Duodenal mucosa (tissue), 2 donors: ENCODE measurements at regions not wholly inside any gene's neighbourhood (a gene's known extent, or its start where the extent isn't known, plus 50 kb on each side); places are given as distances from the start of the nearest gene placed in this dataset.
"Not testable (repeated sequence)": the region's sequence is repeated elsewhere in the genome, so short reads cannot be mapped to it uniquely, and the experiment has no call there.

Experiments
- H3K27ac ChIP-seq: one replicate; pipeline ENCODE4 v1.7.0; 2013; ENCODE audit warnings: low read depth, low read length
- H3K27me3 ChIP-seq, 2 donors: one replicate each; pipeline ENCODE4 v1.7.0; 2013; ENCODE audit warnings: low read length in 2 of 2, control low read depth in 1 of 2; ENCODE audit not compliant: insufficient read depth in 2 of 2, control insufficient read depth in 1 of 2
- H3K36me3 ChIP-seq, 2 donors: one replicate each; pipeline ENCODE4 v1.7.0; 2013; ENCODE audit warnings: low read length in 2 of 2, control low read depth in 1 of 2; ENCODE audit not compliant: insufficient read depth in 2 of 2, control insufficient read depth in 1 of 2
- H3K4me1 ChIP-seq, 2 donors: one replicate each; pipeline ENCODE4 v1.7.0; 2013; ENCODE audit warnings: low read length in 2 of 2, control low read depth in 1 of 2; ENCODE audit not compliant: insufficient read depth in 2 of 2, control insufficient read depth in 1 of 2
- H3K4me3 ChIP-seq, 2 donors: one replicate each; pipeline ENCODE4 v1.7.0; 2013; ENCODE audit warnings: low read length in 2 of 2, low read depth in 1 of 2
- H3K9ac ChIP-seq, 2 donors: one replicate each; pipeline ENCODE4 v1.7.0; 2013; ENCODE audit warnings: low read length in 2 of 2, low read depth in 1 of 2
- H3K9me3 ChIP-seq, 2 donors: one replicate each; pipeline ENCODE4 v1.7.0; 2013; ENCODE audit warnings: low read length in 2 of 2, control low read depth in 1 of 2; ENCODE audit not compliant: control insufficient read depth in 1 of 2

GRCh38 chr7:150135620-150136190, 187.4 kb upstream of the LRRC61 start:
- H3K4me1 ChIP-seq, H3K9me3 ChIP-seq, H3K36me3 ChIP-seq, H3K4me3 ChIP-seq, H3K27ac ChIP-seq, H3K27me3 ChIP-seq, H3K9ac ChIP-seq: not testable (repeated sequence)

GRCh38 chr7:150139840-150140239, 183.3 kb upstream of the LRRC61 start:
- H3K27ac ChIP-seq, H3K9ac ChIP-seq, H3K4me3 ChIP-seq, H3K36me3 ChIP-seq, H3K9me3 ChIP-seq, H3K4me1 ChIP-seq, H3K27me3 ChIP-seq: not testable (repeated sequence)

GRCh38 chr7:150141525-150142345, 181.4 kb upstream of the LRRC61 start:
- not testable (repeated sequence) for H3K4me3 ChIP-seq, H3K27ac ChIP-seq, H3K27me3 ChIP-seq, H3K4me1 ChIP-seq, H3K9ac ChIP-seq, H3K36me3 ChIP-seq, H3K9me3 ChIP-seq

GRCh38 chr7:150146124-150146523, 177.0 kb upstream of the LRRC61 start:
- not testable (repeated sequence) for H3K4me1 ChIP-seq, H3K36me3 ChIP-seq, H3K9ac ChIP-seq, H3K27me3 ChIP-seq, H3K4me3 ChIP-seq, H3K9me3 ChIP-seq, H3K27ac ChIP-seq

GRCh38 chr7:150147524-150147923, 175.6 kb upstream of the LRRC61 start:
- H3K4me1 ChIP-seq, H3K9me3 ChIP-seq, H3K27ac ChIP-seq, H3K27me3 ChIP-seq, H3K36me3 ChIP-seq, H3K9ac ChIP-seq, H3K4me3 ChIP-seq: not testable (repeated sequence)

GRCh38 chr7:150156015-150156414, 167.1 kb upstream of the LRRC61 start:
- H3K36me3 ChIP-seq, H3K9me3 ChIP-seq, H3K27me3 ChIP-seq, H3K4me1 ChIP-seq, H3K4me3 ChIP-seq, H3K27ac ChIP-seq, H3K9ac ChIP-seq: not testable (repeated sequence)

- not testable (repeated sequence) for H3K27me3 ChIP-seq, H3K27ac ChIP-seq, H3K9me3 ChIP-seq, H3K4me1 ChIP-seq, H3K4me3 ChIP-seq, H3K9ac ChIP-seq, H3K36me3 ChIP-seq
Measured at GRCh38 chr7:150158696-150159095, 164.5 kb upstream of the LRRC61 start.

GRCh38 chr7:150169515-150169914, 153.6 kb upstream of the LRRC61 start:
- not testable (repeated sequence) for H3K4me1 ChIP-seq, H3K27me3 ChIP-seq, H3K4me3 ChIP-seq, H3K36me3 ChIP-seq, H3K27ac ChIP-seq, H3K9me3 ChIP-seq, H3K9ac ChIP-seq

GRCh38 chr7:150169943-150170490, 153.1 kb upstream of the LRRC61 start:
- not testable (repeated sequence) for H3K4me3 ChIP-seq, H3K36me3 ChIP-seq, H3K9ac ChIP-seq, H3K4me1 ChIP-seq, H3K27me3 ChIP-seq, H3K27ac ChIP-seq, H3K9me3 ChIP-seq

GRCh38 chr7:150183602-150184001, 139.6 kb upstream of the LRRC61 start:
- H3K4me3 ChIP-seq, H3K9me3 ChIP-seq, H3K4me1 ChIP-seq, H3K36me3 ChIP-seq, H3K27ac ChIP-seq, H3K27me3 ChIP-seq, H3K9ac ChIP-seq: not testable (repeated sequence)
